C4-2B (cell line): ENCODE measurements at regions not wholly inside any gene's neighbourhood (a gene's known extent, or its start where the extent isn't known, plus 50 kb on each side); places are given as distances from the start of the nearest gene placed in this dataset.

Experiments used
- H3K27ac ChIP-seq: fragments of 450-650 bp; 2 replicates; pipeline ENCODE4 v1.5.1; 2017
- ZFX ChIP-seq: fragments of 450-650 bp; IDR thresholded peaks from 2 replicates; pipeline ENCODE4 v1.6.1; 2017
- TF ChIP-seq, protein P1 (sequence below): fragments of 450-650 bp; conservative IDR thresholded peaks from 2 replicates; pipeline ENCODE4 v1.5.1; 2017; ENCODE audit warnings: mild to moderate bottlenecking

DNA sequence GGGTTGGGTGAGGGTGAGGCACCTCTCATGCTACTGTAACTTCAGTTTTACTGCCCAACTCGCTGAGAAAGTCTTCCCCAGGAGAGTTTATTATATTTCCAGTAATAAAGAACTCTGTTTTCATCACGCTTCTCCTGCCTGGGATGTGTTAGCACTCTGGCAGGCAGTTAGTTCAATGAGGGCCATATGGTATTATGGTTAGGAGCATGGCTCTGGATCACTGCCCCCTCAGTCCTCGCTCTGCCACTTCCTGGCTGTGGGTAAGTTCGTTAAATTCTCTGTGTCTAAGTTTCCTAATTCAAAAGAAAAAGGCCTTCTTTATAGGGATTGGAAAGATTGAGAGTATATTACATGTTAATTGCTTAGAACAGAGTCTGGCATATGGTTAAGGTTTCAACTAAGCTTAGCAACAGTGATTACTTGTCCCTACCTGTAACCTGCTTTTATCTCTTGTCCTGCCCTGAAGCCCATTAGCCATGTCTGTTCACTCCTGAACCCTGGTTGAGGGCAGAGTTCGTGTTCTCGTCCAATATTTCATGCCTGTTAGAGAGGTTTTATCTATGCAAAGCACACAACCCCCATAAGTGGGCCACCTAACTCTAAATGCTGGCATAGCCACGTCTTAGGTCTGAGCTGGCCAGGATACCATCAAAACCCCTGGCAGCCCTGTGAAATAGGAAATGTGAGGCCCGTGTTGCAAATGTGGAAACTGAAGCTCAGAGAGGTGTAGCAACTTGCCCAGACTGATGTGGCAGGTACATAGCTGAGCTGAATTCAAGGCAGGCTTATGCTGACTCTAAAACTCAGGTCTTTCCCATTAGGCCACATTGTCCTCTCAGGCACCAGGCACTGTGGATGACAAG is 342.5 kb upstream of the JARID2 start:
- TF ChIP-seq ZFX, result no peak
- TF ChIP-seq, protein P1, sequence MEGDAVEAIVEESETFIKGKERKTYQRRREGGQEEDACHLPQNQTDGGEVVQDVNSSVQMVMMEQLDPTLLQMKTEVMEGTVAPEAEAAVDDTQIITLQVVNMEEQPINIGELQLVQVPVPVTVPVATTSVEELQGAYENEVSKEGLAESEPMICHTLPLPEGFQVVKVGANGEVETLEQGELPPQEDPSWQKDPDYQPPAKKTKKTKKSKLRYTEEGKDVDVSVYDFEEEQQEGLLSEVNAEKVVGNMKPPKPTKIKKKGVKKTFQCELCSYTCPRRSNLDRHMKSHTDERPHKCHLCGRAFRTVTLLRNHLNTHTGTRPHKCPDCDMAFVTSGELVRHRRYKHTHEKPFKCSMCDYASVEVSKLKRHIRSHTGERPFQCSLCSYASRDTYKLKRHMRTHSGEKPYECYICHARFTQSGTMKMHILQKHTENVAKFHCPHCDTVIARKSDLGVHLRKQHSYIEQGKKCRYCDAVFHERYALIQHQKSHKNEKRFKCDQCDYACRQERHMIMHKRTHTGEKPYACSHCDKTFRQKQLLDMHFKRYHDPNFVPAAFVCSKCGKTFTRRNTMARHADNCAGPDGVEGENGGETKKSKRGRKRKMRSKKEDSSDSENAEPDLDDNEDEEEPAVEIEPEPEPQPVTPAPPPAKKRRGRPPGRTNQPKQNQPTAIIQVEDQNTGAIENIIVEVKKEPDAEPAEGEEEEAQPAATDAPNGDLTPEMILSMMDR, result no peak
- no peak overlapping the region for H3K27ac ChIP-seq

DNA sequence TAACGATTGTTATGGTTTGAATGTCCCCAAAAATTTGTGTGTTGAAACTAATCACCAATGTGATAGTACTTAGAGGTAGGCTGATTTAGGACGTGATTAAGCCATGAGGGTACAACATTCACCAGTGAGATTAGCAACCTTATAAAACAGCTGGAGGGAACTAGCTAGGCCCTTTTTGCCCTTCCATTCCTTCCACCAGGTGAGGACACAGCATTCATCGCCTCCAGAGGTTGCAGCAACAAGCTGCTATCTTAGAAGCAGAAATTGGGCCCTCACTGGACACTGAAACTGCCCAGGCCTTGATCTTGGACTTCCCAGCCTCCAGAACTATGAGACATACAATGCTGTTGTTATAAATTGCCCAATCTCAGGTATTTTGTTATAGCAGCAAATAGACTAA is 340.7 kb upstream of the JARID2 start:
- H3K27ac ChIP-seq, result no peak overlapping the region

DNA sequence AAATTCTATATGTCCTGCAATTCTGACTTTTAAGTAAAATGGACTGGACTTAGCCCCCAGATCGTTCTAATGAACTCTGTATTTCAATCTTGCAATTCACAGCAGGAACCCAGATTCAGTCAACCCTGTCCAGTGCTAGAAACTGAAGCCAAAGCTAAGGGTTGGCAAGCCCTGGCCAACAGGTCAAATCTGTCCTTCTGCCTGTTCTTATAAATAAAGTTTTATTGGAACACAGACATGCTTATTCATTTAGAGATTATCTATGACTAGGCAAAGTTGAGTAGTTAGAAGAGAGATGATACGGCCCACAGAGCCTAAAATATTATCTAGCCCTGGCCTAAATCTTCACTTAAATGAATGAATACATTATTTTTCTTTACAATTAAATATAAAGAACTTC is 339.2 kb upstream of the JARID2 start:
- H3K27ac ChIP-seq, result no peak overlapping the region
- TF ChIP-seq, protein P1, result no peak
- no peak for TF ChIP-seq ZFX

More for the DNA sequence above, 340.7 kb upstream of the JARID2 start:
- no peak for TF ChIP-seq ZFX
- TF ChIP-seq, protein P1, result no peak

DNA sequence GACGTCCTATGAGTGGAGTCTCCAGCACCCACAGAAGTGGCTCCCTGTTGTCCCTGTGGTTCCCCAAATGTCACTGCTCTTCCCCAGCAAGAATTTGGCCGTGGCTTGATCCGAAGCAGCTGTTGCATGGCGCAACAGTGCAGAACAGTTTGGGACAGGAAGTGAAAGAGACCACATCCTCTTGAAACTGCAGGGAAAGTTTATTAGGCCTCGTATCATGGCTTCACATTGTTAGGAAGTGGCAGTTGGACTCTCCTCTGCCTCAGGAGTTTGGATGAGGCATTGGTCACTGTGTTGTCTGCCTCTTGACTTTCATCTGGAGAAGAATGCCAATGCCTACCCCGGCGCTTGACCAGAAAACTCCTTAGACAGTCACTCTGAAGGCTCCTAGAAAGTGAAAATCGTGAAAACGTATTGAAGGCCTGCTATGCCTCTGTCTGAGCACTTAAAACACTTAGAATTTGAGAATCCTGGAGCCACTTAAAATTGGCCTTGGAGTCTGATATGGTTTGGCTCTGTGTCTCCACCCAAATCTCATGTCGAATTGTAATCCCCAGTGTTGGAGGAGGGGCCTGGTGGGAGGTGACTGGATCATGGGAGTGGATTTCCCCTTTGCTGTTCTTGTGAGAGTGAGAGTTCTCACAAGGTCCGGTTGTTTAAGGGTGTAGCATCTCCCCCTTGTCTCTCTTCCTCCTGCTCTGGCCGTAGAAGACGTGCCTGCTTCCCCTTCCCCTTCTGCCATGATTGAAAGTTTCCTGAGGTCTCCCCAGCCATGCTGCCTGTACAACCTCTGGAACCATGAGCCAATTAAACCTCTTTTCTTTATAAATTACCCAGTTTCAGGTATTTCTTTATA is 334.9 kb upstream of the JARID2 start:
- no peak for TF ChIP-seq ZFX
- TF ChIP-seq, protein P1, result no peak
- H3K27ac ChIP-seq, result no peak overlapping the region

DNA sequence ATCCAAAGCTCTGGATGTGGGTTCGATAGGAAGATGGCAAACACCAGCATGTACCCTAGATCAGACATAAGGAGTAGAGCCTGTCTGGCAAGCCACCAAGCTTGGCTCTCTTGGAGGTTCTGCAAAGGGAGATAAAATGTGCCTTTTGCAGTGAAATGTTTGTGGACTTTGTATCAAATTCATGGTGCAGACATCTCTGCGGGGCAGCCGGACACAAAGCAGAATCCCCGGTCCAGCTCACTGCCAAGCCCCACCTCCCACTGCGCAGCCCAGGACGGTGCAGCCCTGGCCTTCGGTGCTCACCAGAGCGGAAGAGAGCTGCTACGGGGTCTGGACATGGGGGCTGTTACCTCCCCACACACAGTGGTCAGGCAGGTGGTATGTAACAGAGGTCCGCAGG is 333.6 kb upstream of the JARID2 start:
- TF ChIP-seq, protein P1, result no peak
- no peak for TF ChIP-seq ZFX
- H3K27ac ChIP-seq, result no peak overlapping the region

DNA sequence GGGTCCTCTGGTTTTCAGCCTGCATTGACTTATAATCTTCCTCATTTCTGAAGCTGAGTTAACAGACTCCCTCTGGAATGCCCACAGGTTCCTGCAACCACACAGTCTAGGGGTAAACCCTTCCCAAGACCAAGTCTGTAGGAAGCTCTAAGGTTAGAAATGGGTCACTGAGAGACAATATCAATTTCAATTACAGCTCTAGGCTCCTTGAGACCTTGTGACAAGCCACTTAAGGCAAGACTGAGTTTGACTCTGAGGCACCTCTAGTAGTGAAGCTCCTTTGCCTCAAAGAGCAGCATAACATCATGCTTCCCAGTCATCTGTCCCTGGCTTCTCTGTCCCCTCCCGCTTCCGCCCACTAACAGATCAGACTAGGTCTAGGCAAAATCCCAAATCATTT is 333.2 kb upstream of the JARID2 start:
- no peak overlapping the region for H3K27ac ChIP-seq
- TF ChIP-seq ZFX, result no peak
- TF ChIP-seq, protein P1, result no peak

DNA sequence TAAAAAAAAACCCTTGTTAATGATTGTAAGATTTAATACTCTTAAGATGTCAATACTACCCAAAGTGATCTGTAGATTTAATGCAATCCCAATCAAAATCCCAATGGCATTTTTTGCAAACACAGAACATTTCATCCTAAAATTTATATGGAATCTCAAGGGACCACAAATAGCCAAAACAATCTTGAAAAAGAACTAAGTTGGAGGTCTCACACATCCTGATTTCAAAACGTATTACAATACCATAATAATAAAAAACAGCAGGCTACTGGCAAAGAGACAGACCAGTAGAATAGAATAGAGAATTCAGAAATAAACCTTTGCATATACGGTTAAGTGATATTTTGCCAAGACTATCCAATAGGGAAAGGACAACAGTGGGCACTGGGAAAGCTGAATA is 331.9 kb upstream of the JARID2 start:
- H3K27ac ChIP-seq, result no peak overlapping the region

More for the DNA sequence above, 331.9 kb upstream of the JARID2 start:
- no peak for TF ChIP-seq ZFX
- TF ChIP-seq, protein P1, result no peak
